ENCODE measurements at regions not wholly inside any gene's neighbourhood (a gene's known extent, or its start where the extent isn't known, plus 50 kb on each side); places are given as distances from the start of the nearest gene placed in this dataset.

- WGBS, 2 experiments (ENCODE audit: low coverage in 1 of 2, low lambda C conversion rate in 2 of 2, missing lambda C conversion rate in 2 of 2) = 42 to 46% methylated on average over 10 of the region's 10 CpGs
- H3K27me3 ChIP-seq (replicated peaks; ENCODE audit: insufficient read depth) = no peaks in the 10 kb centered on the region; the same call in 1 of the 2 replicates
- TF ChIP-seq EZH2 (IDR thresholded peaks at IDR 0.05; ENCODE audit: insufficient read depth, poor library complexity, severe bottlenecking) (no peak), EZH2phosphoT487 (IDR thresholded peaks at IDR 0.05; ENCODE audit: insufficient read depth, low read depth) (no peak)
- no peaks in the 10 kb centered on the region for H3K4me1 ChIP-seq (ENCODE audit: insufficient read depth)
- no peak overlapping the region for H3K4me3 ChIP-seq
- no peak overlapping the region for H3K4me2 ChIP-seq (ENCODE audit: unreplicated experiment)
- H3K79me2 ChIP-seq (ENCODE audit: insufficient read depth) = no peaks in the 10 kb centered on the region
- H4K20me1 ChIP-seq (ENCODE audit: insufficient read depth) = no peaks in the 10 kb centered on the region
- no peaks in the 10 kb centered on the region for H3K9me3 ChIP-seq (ENCODE audit: low read depth)
- H3K27ac ChIP-seq = no peak overlapping the region
- no peak for DNase-seq
- H3K9me2 ChIP-seq (ENCODE audit: insufficient read depth) = no peaks in the 10 kb centered on the region
- in situ Hi-C loops (cut with MboI) = no loop called here
- H3K36me3 ChIP-seq (ENCODE audit: low read depth) = no peaks in the 10 kb centered on the region
- H2AFZ ChIP-seq = no peak overlapping the region
- no peak overlapping the region for H3K9ac ChIP-seq
- no peaks in the 10 kb centered on the region for H3F3A ChIP-seq (ENCODE audit: insufficient read depth)
Measured at GRCh38 chr4:183852910-183853547, 52.1 kb upstream of the STOX2 start.

- H3K79me2 ChIP-seq (ENCODE audit: insufficient read depth) = no peaks in the 10 kb centered on the region
- no peaks in the 10 kb centered on the region for H4K20me1 ChIP-seq (ENCODE audit: insufficient read depth)
- H3K4me2 ChIP-seq (ENCODE audit: unreplicated experiment) = no peak overlapping the region
- H3K9me3 ChIP-seq (ENCODE audit: low read depth) = no peaks in the 10 kb centered on the region
- no peak overlapping the region for H3K27ac ChIP-seq
- H3K36me3 ChIP-seq (ENCODE audit: low read depth) = no peaks in the 10 kb centered on the region
- no peaks in the 10 kb centered on the region; the same call in 1 of the 2 replicates for H3K27me3 ChIP-seq (replicated peaks; ENCODE audit: insufficient read depth)
- H3K9me2 ChIP-seq (ENCODE audit: insufficient read depth) = no peaks in the 10 kb centered on the region
- H3K4me1 ChIP-seq (ENCODE audit: insufficient read depth) = no peaks in the 10 kb centered on the region
- no peak for DNase-seq
- 1 to 3% methylated on average over 5 of the region's 5 CpGs for whole genome bisulfite sequencing, 2 experiments (ENCODE audit: low coverage in 1 of 2, low lambda C conversion rate in 2 of 2, missing lambda C conversion rate in 2 of 2)
- in situ Hi-C loops (cut with MboI) = no loop called here
- H3K4me3 ChIP-seq = no peak overlapping the region
- TF ChIP-seq EZH2phosphoT487 (IDR thresholded peaks at IDR 0.05; ENCODE audit: insufficient read depth, low read depth) (no peak), EZH2 (IDR thresholded peaks at IDR 0.05; ENCODE audit: insufficient read depth, poor library complexity, severe bottlenecking) (no peak)
- H2AFZ ChIP-seq = no peak overlapping the region
- no peak overlapping the region for H3K9ac ChIP-seq
- no peaks in the 10 kb centered on the region for H3F3A ChIP-seq (ENCODE audit: insufficient read depth)
Measured at GRCh38 chr4:183853548-183853940, 51.6 kb upstream of the STOX2 start.

All from GM23248 (cell line).